Left renal cortex interstitium (tissue), 4 donors: ENCODE measurements at regions not wholly inside any gene's neighbourhood (a gene's known extent, or its start where the extent isn't known, plus 50 kb on each side); places are given as distances from the start of the nearest gene placed in this dataset.
"Not testable (repeated sequence)": the region's sequence is repeated elsewhere in the genome, so short reads cannot be mapped to it uniquely, and the experiment has no call there.

ENCODE experiments used
- DNase-seq, 4 donors: peaks; one replicate each; pipeline ENCODE4 v3.0.0-alpha.2; 2013; ENCODE audit warnings: low read depth in 4 of 4, low spot score in 2 of 4, missing footprints in 1 of 4

DNA sequence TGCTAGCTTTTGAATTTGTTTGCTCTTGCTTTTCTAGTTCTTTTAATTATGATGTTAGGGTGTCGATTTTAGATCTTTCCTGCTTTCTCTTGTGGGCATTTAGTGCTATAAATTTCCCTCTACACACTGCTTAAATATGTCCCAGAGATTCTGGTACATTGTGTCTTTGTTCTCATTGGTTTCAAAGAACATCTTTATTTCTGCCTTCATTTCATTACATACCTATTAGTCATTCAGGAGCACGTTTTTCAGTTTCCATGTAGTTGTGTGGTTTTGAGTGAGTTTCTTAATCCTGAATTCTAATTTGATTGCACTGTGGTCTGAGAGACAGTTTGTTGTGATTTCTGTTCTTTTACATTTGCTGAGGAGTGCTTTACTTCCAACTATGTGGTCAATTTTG, 51.2 kb upstream of the MB21D2 start:
- DNase-seq, result not testable (repeated sequence)

DNA sequence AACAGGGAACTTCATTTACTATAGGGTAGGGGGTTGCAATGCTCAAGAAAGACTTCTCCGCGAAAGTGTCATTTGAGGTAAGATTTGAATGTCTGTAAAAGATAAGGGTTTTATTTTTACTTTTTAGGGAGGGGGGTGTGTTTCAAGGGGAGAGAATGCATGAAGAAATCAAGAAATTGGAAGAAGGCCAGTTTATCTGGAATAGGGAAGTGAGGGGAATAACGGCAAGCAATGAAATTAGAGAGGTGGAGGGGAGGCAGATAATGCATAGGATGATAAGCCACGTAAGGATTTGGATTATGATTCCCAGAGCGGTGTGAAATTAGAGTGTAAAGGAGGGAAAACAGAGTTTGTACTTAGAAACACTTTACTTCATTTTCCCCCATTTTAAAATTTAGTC, 63.0 kb upstream of the MB21D2 start:
- DNase-seq, result no peak

DNA sequence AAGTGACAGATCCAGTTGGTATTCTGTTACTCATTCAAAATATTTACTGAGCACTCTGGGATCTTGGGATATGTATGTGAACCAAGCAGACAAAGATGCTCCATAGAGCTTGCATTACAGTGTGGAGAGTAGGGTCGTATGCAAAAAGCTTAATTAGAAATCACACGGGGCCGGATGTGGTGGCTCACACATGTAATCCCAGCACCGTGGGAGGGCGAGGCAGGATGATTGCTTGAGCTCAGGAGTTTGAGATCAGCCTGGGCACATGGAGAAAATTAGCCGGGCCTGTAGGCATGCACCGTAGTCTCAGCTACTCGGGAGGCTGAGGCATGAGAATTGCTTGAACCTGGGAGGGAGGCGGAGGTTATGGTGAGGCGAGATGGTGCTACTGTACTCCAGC, 68.7 kb upstream of the MB21D2 start:
- DNase-seq, result no peak

DNA sequence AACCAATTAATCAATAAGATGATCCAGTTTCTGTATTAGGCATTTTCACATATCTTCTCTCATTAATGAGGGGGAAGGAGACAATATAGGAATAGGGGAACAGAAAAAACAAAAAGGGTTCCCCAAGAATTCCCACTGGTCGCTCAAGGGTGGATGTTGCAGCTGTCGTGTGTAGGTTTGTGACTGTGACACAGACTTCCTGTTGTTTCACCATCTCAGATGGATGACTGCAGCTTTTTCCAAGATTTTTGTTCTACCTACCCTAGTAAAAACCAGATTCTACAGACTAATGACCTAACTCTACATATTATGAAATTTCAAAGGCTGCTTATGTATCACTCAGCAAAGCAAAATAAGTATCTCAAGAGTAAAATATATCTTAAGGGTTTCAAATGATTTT, 73.7 kb upstream of the MB21D2 start:
- no peak for DNase-seq

DNA sequence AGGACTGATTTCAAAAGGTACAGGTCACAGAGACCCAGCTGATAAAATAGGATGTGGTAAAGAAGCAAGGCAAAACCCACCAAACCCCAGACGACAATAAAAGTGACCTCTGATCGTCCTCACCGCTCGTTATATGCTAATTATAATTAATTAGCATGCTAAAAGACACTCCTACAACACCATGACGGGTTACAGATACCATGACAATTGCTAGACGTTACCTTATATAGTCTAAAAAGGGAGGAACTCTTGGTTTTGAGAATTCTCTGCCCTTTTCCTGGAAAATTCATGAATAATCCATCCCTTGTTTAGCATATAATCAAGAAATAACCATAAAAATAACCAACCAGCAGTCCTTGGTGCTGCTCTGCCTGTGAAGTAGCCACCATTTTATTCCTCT, 74.7 kb upstream of the MB21D2 start:
- no peak for DNase-seq

DNA sequence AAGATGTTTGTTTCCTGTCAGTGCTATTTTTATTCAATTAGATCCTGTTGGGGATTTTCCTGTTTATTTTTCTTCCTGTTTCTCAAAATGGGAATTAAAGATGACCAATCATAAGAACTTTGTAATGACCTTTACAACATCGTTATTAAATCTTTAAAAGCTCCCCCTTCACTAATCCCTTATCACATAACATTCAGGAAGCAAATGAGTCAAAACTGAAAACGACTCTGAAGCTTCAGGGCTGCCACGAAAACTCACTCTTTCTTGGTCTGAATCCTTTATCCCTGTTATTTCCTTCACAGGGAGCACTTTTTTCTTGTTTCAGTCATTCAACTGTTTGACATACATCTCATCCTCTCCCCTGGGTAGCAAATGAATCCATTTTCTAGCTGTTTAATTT, 75.8 kb upstream of the MB21D2 start:
- DNase-seq, result no peak

DNA sequence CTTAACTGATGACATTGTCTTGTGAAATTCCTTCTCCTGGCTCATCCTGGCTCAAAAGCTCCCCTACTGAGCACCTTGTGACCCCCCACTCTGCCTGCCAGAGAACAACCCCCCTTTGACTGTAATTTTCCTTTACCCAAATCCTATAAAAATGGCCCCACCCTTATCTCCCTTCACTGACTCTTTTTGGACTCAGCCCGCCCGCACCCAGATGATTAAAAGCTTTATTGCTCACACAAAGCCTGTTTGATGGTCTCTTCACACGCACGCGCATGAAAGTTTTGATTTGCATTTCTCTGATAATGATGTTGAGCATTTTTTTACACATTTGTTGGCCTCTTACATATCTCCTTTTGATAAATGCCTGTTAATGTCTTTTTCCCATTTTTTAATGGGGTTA, 83.5 kb upstream of the MB21D2 start:
- not testable (repeated sequence) for DNase-seq

DNA sequence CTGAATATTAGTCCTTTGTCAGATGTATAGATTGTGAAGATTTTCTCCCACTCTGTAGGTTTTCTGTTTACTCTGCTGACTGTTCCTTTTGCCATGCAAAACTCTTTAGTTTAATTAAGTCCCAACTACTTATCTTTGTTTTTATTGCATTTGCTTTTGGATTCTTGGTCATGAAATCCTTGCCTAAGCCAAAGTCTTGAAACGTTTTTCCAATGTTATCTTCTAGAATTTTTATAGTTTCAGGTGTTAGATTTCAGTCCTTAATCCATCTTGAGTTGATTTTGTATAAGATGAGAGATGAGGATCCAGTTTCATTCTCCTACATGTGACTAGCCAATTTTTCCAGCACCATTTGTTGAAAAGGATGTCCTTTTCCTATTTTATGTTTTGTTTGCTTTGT, 86.0 kb upstream of the MB21D2 start:
- not testable (repeated sequence) for DNase-seq

DNA sequence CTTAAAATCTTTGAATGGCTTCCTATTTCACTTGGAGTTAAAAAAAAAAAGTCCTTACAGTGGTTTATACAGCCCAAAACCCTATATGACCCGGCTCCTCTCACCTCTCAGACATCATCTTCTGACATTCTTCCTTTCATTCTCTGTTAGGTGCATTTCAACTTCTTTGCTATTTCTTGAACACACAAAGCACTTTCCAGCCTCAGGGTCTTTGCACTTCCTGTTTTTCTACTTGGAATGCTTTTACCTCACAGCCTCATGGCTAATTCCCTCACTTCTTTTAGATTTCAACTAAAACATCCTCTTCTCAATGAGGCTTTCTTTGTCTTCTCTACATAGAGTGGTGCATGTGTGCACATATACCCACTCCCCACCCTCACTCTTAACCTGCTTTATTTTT, 91.0 kb upstream of the MB21D2 start:
- DNase-seq, result no peak

DNA sequence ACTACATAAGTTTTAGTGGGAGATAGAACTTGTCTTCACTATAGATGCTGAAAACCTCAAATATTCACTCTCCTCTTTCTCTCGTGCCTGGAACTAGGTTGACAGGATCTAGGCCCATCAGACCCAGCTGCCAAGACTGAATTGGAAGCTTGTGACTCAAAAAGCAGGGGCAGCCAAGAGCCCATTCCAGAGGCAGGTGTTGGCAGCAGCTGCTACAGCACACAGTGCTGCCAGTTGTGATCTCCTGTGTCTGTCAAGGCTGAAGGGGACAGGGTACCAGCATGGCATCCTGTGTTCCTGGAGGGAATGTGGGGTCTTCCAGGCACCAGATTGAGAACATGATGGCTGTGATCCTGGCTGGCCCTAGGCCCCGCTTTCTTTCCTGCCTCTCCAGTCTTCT, 92.5 kb upstream of the MB21D2 start:
- no peak for DNase-seq

DNA sequence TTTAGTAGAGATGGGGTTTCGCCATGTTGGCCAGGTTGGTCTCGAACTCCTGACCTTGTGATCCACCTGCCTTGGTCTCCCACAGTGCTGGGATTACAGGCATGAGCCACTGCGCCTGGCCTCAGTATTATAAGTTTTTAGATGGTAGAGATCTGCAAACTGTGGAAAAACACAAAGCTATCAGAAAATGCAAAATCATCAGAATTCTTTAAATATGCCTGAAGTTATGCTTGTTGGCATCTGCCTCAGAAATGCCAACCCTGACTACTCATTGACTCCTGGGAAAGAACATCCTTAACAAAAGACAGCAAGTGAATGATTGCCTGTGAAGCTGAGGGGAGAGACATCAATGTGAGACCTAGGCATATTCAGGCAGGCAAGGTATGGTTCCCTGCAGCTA, 94.3 kb upstream of the MB21D2 start:
- DNase-seq, result no peak

DNA sequence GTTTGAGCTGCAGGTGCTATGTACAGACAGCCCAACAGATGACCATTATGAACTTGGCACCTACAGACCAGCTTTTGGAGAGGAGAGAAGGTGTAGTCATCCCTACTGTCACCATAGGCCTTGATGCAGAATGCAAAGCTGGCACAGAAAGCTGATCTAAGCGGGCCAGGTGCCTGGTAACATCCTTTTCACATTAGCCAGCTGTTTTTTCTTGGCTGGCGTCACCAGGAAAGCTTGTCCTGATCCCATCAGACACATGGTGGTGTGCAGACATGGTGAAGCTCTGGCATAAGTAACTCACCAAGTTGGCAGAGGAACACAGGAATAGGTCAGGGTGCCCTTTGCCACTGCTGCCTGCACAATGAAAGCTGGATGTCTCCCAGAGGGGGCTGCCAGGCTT, 97.2 kb upstream of the MB21D2 start:
- no peak for DNase-seq

DNA sequence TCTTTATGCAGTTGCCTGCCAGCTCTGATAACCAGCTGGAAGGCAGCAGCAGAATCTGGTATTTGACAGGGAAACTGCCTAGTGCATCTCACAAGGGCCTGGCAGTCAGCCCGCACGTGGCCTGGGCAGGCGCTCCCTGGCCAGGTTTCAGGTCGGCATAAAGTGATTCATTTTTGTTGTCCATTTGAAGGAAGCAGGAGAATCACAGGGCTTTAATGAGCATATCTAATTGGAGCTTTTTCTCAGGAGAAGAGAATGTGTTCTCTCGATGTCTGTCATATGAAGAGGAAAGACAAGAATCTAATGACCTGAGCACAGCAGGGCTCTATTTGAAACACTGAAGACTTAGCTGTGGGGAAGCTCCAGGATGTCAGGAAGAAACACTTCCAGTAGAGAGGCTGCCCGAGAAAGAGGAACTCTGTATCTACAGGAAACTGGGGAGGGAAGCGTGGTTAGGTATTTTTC, 98.8 kb upstream of the MB21D2 start:
- no peak for DNase-seq

DNA sequence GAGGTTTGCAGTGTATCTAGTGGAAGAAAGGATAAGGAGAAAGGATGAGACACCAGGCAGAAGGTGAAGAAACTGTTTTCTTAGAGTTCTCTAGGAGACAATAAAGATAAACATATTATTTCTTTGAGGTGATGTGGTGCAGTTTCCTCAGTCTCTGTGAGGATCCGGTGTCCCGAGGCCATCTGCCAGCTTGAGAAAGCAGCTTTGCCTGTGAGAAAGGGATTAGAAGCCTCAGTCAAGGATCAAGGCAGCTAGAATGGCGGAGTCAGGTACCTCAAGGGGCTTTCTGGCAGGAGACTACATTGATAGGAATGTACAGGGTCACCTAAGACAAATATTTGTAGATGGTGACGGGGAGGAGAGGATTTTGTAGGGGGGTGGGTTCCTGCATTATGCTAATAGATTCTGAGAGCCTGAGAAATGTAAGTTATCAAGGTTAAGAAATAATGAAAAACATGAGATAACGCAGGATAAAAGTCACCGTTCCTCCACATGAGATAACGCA, 103.9 kb upstream of the MB21D2 start:
- DNase-seq, result no peak

DNA sequence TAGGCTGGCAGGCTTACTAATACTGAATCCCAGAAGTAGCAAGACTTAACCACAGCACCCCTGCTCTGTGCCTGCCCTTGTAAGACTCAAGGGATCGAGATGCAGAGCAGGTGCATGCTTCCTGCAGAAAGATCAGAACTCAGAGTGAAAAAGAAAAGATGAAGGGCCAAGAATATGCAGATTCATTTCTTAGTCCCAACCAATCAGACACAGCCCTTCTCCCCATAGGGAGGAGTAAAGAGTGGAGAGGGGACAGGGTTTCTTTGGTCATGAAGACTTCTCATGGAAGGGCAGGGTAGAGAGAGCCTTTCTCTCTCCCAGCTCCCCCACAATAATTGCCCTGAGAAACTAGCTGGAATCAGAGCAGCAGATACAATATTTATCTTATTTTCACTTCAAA, 105.6 kb upstream of the MB21D2 start:
- DNase-seq, result no peak

DNA sequence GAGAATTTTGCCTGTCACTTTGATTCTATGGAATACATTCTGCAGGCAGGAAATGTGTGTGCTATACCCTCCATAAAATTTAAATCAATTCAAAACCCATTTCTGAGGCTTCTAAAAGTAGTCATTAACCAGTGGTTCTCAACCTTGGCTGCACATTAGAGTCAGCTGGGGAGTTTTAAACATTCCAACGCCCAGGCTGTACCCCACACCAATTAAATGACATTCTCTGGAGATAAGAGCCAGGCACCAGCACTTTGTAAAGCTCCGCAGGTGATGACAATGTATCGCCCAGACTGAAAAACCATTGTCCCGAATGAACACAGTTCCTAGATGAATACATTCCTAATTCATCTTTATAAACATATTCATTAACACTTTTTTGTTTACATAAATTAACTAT, 110.6 kb upstream of the MB21D2 start:
- DNase-seq, result no peak

DNA sequence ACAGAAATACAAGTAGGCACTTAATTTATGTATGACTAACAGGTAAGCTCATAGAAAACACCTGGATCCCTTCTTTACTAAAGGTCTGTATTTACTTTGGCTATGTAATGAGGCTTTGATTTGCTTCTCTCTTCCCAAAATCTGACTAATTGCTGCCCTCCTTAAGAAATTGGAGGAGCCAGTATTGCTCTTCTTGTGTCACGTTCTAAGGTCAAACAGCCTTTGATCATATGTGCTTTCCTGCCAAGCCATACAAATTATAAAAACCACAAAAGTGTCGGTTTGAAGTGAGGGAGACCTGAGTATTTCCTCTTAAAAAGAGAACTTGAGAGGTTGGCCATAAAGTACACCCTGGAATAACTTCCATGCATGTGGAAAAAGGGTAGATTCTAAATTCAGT, 112.1 kb upstream of the MB21D2 start:
- DNase-seq, result no peak

DNA sequence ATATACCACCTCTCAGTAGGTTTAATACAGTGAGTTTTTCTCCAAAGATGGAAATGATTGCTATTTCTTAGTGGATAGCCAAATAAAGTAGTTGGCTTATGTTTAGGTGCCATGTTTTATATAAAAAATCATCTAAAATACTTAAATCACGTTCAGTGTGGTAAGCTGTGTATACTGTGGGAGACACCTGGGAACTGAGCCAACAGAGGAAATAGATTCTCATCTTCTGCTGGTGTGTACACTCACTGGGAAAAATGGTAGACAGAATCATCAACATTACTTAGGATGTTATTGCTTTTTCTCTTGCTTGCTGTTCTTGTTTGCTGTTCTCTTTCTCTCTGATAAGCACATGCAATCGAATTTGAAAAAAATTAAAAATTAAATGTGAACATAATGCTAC, 112.6 kb upstream of the MB21D2 start:
- DNase-seq, result no peak

DNA sequence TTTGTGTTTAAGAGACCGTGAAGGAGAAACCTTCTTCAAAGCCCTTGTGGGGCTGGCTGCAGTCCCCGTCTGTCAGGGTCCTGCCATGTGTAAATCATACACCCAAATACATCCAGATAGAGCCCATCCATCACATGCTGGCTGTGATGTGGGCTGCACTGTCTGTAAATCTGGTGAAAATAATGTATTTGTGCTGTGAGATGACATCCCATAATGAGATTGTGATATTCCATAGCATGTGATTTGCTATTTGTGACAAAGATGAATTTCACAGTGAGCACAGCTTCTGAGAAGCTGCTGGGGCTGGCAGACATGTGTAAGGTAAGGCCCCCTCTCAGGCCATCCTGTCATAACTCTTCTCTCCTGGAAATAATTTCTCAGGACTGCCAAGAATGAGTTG, 114.3 kb upstream of the MB21D2 start:
- no peak for DNase-seq

DNA sequence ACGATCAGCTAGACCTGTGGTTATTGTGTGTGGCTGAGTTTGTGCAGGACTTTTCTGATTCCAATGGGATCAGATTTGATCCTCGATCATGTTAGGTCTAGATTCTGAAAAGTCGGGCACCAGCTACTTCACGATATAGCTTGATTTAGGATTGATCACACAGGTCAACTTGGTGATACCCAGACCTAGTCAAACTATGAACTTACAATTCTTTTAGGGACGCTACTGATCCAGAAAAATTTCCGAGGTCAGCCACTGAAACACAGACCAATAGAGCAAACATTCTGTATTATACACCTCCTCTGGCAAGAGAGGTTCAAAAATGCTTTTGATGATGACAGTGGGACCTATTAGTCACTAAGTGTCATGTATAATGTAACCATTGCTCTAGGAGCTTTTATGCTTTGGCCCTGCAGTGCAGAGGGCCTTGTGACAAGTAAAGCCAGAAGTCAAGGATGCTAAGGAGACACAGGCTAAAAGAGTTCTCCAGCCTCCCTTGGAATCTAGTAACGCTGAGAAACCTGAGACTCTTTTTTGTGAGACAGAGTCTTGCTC, 115.6 kb upstream of the MB21D2 start:
- no peak for DNase-seq

DNA sequence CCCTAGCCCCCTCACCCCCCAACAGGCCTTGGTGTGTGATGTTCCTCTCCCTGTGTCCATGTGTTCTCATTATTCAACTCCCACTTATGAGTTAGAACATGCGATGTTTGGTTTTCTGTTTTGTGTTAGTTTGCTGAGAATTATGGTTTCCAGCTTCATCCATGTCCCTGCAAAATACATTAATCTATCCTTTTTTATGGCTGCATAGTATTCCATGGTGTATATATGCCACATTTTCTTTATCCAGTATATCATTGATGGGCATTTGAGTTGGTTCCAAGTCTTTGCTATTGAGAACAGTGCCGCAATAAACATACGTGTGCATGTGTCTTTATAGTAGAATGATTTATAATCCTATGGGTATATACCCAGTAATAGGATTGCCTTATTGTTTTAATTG, 120.2 kb upstream of the MB21D2 start:
- not testable (repeated sequence) for DNase-seq

DNA sequence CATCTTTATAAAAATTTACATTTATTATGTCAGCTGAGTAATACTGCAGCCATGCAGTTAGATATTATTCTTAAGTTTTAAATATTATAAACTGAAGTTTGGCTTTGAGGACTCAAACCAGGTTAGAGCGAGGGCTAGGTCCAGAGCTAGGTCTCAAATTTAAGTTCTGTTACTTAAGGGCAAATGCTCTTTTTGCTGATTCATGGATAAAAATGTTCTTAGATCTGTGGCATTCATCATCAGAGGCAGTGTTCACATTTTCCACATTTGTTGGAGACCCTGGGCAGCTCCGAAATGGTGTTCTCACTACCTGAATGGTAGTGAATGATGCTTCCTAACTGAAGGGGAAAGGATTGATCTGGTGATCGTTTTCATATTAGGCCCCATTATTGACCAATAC, 121.4 kb upstream of the MB21D2 start:
- no peak for DNase-seq
